ENCODE measurements at regions not wholly inside any gene's neighbourhood (a gene's known extent, or its start where the extent isn't known, plus 50 kb on each side); places are given as distances from the start of the nearest gene placed in this dataset.

DNA sequence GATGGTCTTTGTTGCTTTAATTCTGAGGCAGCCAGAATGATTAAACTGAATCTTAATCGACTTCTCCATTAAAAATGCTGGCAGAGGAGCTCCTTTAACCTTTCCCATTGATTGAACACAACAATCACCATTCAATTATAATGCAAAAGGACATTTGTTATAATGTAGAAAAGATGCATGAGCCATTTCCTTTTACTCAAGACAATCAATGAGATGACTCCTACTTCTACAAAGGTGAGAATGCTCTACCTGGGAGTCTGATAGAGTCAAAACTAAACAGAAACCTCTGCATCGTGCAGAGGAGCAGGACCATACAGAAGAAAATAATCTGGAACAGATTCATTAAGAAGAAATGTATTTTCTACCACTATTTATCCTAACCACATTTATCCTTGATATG lies 253.6 kb upstream of the DACH1 start:
- no peak for TF ChIP-seq ESRRA (CRISPR knock-in tag; IDR thresholded peaks at IDR 0.05; ENCODE audit: low read depth)
- TF ChIP-seq, protein P1, sequence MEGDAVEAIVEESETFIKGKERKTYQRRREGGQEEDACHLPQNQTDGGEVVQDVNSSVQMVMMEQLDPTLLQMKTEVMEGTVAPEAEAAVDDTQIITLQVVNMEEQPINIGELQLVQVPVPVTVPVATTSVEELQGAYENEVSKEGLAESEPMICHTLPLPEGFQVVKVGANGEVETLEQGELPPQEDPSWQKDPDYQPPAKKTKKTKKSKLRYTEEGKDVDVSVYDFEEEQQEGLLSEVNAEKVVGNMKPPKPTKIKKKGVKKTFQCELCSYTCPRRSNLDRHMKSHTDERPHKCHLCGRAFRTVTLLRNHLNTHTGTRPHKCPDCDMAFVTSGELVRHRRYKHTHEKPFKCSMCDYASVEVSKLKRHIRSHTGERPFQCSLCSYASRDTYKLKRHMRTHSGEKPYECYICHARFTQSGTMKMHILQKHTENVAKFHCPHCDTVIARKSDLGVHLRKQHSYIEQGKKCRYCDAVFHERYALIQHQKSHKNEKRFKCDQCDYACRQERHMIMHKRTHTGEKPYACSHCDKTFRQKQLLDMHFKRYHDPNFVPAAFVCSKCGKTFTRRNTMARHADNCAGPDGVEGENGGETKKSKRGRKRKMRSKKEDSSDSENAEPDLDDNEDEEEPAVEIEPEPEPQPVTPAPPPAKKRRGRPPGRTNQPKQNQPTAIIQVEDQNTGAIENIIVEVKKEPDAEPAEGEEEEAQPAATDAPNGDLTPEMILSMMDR (CRISPR knock-in tag; IDR thresholded peaks at IDR 0.05): no peak
- TF ChIP-seq POLR2AphosphoS5 (IDR thresholded peaks at IDR 0.05; ENCODE audit: low read depth, low read length): no peak
- TF ChIP-seq DPF2 (CRISPR knock-in tag; IDR thresholded peaks at IDR 0.05; ENCODE audit: borderline replicate concordance, low read depth): no peak
- TF ChIP-seq, protein P2, sequence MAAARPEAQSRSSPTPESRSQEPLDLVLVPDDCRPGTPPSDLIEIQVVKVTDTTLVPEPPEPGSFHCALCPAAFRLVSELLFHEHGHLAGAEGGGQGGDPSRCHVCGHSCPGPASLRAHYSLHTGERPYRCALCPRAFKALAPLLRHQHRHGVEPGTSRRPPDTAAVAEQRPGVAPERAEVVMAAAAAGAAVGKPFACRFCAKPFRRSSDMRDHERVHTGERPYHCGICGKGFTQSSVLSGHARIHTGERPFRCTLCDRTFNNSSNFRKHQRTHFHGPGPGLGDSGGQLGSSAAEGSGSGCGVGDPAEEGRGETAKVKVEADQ (CRISPR knock-in tag; IDR thresholded peaks at IDR 0.05; ENCODE audit: borderline replicate concordance): no peak
- TF ChIP-seq JUNB (CRISPR knock-in tag; IDR thresholded peaks at IDR 0.05; ENCODE audit: borderline replicate concordance): no peak
- TF ChIP-seq POLR2A (IDR thresholded peaks at IDR 0.05; ENCODE audit: insufficient read depth in 1 of 2, low read depth in 2 of 2, low read length in 2 of 2): no peak
- TF ChIP-seq, protein P3, sequence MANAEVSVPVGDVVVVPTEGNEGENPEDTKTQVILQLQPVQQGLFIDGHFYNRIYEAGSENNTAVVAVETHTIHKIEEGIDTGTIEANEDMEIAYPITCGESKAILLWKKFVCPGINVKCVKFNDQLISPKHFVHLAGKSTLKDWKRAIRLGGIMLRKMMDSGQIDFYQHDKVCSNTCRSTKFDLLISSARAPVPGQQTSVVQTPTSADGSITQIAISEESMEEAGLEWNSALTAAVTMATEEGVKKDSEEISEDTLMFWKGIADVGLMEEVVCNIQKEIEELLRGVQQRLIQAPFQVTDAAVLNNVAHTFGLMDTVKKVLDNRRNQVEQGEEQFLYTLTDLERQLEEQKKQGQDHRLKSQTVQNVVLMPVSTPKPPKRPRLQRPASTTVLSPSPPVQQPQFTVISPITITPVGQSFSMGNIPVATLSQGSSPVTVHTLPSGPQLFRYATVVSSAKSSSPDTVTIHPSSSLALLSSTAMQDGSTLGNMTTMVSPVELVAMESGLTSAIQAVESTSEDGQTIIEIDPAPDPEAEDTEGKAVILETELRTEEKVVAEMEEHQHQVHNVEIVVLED (CRISPR knock-in tag; IDR thresholded peaks at IDR 0.05; ENCODE audit: borderline replicate concordance): no peak
- TF ChIP-seq GTF3A (CRISPR knock-in tag; conservative IDR thresholded peaks at IDR 0.05): no peak
- no peak for TF ChIP-seq ZNF232 (CRISPR knock-in tag; IDR thresholded peaks at IDR 0.05; ENCODE audit: borderline replicate concordance)
- TF ChIP-seq ZNF644 (CRISPR knock-in tag; IDR thresholded peaks at IDR 0.05; ENCODE audit: low read depth): no peak
- no peak for TF ChIP-seq ZNF768 (CRISPR knock-in tag; IDR thresholded peaks at IDR 0.05)
- TF ChIP-seq NR1H2 (CRISPR knock-in tag; IDR thresholded peaks at IDR 0.05; ENCODE audit: borderline replicate concordance, low read depth): no peak
